Nephron (organoid): ENCODE measurements at regions not wholly inside any gene's neighbourhood (a gene's known extent, or its start where the extent isn't known, plus 50 kb on each side); places are given as distances from the start of the nearest gene placed in this dataset.

ENCODE experiments used
- H3K27ac Mint-ChIP-seq, 3 experiments: 2 replicates each; pipeline ENCODE4 v1.8.0; 2020; ENCODE audit warnings: mixed read lengths in 3 of 3, mild to moderate bottlenecking in 2 of 3, moderate library complexity in 1 of 3
- H3K27me3 Mint-ChIP-seq: 2 replicates; pipeline ENCODE4 v1.8.0; 2021; ENCODE audit warnings: low read depth, mild to moderate bottlenecking, moderate library complexity, mixed read lengths
- H3K36me3 Mint-ChIP-seq: 2 replicates; pipeline ENCODE4 v1.8.0; 2020; ENCODE audit warnings: low read depth, mixed read lengths
- H3K4me1 Mint-ChIP-seq: 2 replicates; pipeline ENCODE4 v1.8.0; 2020; ENCODE audit warnings: mixed read lengths
- H3K4me3 Mint-ChIP-seq, 3 experiments: 2 replicates each; pipeline ENCODE4 v1.8.0; 2020; ENCODE audit warnings: mild to moderate bottlenecking in 3 of 3, mixed read lengths in 3 of 3, moderate library complexity in 2 of 3
- H3K9me3 Mint-ChIP-seq: 2 replicates; pipeline ENCODE4 v1.8.0; 2020; ENCODE audit warnings: mixed read lengths
- TF ChIP-seq, protein P1 (sequence below), 3 experiments: fragments of 200-600 bp; sonication (generic); IDR thresholded peaks; one replicate each; pipeline ENCODE4 v1.5.0; 2021; ENCODE audit warnings: antibody characterized with exemption in 3 of 3; ENCODE audit not compliant: unreplicated experiment in 3 of 3

DNA sequence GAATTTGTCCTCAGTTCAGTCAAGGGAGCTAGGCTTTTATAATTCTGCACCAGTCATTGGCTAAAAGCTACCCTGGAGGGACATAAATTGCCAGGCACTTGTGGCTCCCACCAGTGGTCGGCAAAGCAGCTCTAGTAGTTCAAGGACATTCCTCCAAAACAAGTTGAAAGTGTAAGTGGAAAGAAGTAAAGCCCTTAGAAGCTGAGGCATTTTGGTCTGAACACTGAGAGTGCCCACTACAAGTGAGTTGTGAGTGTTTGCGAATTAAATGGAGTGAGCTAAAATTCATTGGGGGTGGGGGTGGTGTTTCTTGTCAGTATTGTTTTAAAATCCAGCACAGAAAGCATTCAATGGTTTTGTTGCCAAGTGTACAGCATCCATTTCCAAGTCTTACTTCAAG, 879.9 kb upstream of the CDH2 start:
- TF ChIP-seq, protein P1, sequence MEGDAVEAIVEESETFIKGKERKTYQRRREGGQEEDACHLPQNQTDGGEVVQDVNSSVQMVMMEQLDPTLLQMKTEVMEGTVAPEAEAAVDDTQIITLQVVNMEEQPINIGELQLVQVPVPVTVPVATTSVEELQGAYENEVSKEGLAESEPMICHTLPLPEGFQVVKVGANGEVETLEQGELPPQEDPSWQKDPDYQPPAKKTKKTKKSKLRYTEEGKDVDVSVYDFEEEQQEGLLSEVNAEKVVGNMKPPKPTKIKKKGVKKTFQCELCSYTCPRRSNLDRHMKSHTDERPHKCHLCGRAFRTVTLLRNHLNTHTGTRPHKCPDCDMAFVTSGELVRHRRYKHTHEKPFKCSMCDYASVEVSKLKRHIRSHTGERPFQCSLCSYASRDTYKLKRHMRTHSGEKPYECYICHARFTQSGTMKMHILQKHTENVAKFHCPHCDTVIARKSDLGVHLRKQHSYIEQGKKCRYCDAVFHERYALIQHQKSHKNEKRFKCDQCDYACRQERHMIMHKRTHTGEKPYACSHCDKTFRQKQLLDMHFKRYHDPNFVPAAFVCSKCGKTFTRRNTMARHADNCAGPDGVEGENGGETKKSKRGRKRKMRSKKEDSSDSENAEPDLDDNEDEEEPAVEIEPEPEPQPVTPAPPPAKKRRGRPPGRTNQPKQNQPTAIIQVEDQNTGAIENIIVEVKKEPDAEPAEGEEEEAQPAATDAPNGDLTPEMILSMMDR (IDR thresholded peaks at IDR 0.05; ENCODE audit: unreplicated experiment in 3 of 3), result no peak
- Mint-ChIP-seq H3K4me3 (no peak overlapping the region), H3K36me3 (no peaks in the 10 kb centered on the region), H3K4me1 (no peaks in the 10 kb centered on the region), H3K27ac (no peak overlapping the region), H3K9me3 (peaks cover 9% of the 10 kb centered on the region), H3K27me3 (no peaks in the 10 kb centered on the region)

DNA sequence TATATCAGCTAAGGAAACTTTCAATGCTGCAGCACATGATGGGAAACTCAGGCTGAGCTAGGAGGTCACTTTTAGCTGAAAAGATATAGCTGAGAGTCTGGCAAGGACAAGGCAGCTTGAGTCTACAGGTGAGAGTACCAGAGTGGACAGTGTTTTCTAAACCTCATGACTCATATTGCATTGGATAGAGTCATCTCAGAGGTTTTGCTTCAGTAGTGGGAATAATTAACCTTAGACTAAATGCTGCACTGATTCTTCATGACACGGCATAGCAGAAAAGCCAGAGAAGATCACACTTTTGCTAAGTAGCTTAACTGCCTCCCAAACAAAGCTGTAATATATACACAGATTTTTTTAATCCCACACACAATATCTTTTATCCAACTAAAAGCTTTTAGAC, 865.0 kb upstream of the CDH2 start:
- H3K4me1 Mint-ChIP-seq, result no peaks in the 10 kb centered on the region
- H3K36me3 Mint-ChIP-seq, result no peaks in the 10 kb centered on the region
- TF ChIP-seq, protein P1 (IDR thresholded peaks at IDR 0.05; ENCODE audit: unreplicated experiment in 3 of 3), result no peak
- H3K9me3 Mint-ChIP-seq, result peaks cover 14% of the 10 kb centered on the region
- H3K4me3 Mint-ChIP-seq, result no peak overlapping the region
- H3K27me3 Mint-ChIP-seq, result no peaks in the 10 kb centered on the region
- H3K27ac Mint-ChIP-seq, result no peak overlapping the region

DNA sequence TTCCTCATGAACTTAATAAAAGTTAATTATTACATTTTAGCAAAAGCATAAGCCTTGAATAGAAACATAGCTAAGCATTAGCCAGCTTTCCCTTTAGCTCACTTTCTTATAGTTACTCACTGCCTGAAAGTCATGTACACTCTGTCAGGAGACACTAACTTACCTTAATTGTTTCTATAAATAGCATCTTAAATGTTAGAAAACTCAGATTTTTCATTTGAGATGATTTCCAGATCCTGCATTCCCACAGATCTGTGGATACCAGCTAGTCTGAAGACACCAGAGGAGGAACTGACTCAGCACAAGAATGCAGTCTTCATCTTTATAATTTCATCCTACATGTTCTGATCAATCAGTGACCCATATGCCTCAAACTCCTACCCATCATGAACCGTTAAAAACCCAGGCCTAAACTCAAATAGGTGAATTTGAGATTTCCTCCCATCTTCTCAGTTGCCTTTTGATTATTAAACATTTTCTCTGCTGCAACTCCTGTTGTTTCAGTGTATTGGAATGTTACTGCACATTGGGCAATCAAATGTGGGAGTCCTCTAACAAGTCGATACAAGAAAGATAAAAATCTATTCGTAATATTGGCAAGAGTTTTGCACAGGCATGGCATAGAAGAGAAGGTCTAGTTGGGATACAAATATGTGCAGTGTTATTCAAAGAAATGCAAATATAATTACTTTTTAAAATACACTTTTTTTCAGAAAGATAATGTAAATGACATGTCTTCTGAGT, 857.4 kb upstream of the CDH2 start:
- no peak overlapping the region for H3K27ac Mint-ChIP-seq
- H3K4me1 Mint-ChIP-seq, result no peaks in the 10 kb centered on the region
- no peaks in the 10 kb centered on the region for H3K36me3 Mint-ChIP-seq
- no peaks in the 10 kb centered on the region for H3K27me3 Mint-ChIP-seq
- TF ChIP-seq, protein P1 (IDR thresholded peaks at IDR 0.05; ENCODE audit: unreplicated experiment in 3 of 3), result no peak
- peaks cover 1% of the 10 kb centered on the region for H3K9me3 Mint-ChIP-seq
- no peak overlapping the region for H3K4me3 Mint-ChIP-seq

DNA sequence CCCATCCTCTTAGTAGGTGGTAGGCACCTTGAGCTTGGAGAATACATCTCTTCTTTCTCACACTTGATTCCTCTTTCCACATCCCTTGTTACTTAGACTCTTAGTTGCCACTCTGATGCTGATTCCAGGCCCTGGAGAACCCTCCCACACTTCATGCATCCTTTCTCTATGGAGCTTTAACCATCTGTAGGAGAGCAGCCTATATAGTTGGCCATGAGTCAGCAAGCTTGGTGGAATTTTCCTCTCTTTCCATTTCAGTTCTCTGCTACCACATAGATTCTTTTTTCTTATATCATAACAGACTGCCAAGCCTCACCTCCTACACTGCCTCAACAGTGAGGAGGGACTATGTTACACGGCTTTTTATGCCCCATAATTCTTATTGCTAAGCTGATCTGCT, 851.6 kb upstream of the CDH2 start:
- H3K4me3 Mint-ChIP-seq, result no peak overlapping the region
- H3K27ac Mint-ChIP-seq, result no peak overlapping the region
- TF ChIP-seq, protein P1 (IDR thresholded peaks at IDR 0.05; ENCODE audit: unreplicated experiment in 3 of 3), result no peak
- no peaks in the 10 kb centered on the region for H3K36me3 Mint-ChIP-seq
- no peaks in the 10 kb centered on the region for H3K27me3 Mint-ChIP-seq
- H3K4me1 Mint-ChIP-seq, result no peaks in the 10 kb centered on the region
- no peaks in the 10 kb centered on the region for H3K9me3 Mint-ChIP-seq

DNA sequence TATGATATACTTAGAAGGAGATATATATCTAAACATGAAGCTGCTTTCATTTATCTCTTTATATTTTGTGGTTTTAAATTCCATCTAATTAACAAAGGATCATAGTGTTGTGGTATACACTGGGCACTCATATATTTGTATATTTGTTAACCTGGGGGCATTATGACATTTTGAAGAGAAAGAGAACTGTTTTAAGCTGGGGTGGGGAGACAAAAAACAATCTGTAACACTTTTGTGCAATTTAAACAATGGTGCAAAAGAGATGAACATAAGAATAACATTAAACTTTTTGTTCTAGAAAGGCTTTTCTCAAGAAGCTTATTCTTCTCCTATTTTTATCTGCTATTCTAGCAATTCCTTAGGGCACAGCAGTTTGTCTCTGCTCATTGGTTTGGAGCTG, 842.0 kb upstream of the CDH2 start:
- Mint-ChIP-seq H3K27ac (no peak overlapping the region), H3K9me3 (no peaks in the 10 kb centered on the region), H3K4me1 (no peaks in the 10 kb centered on the region), H3K27me3 (no peaks in the 10 kb centered on the region), H3K4me3 (no peak overlapping the region), H3K36me3 (no peaks in the 10 kb centered on the region)
- TF ChIP-seq, protein P1 (IDR thresholded peaks at IDR 0.05; ENCODE audit: unreplicated experiment in 3 of 3), result no peak

DNA sequence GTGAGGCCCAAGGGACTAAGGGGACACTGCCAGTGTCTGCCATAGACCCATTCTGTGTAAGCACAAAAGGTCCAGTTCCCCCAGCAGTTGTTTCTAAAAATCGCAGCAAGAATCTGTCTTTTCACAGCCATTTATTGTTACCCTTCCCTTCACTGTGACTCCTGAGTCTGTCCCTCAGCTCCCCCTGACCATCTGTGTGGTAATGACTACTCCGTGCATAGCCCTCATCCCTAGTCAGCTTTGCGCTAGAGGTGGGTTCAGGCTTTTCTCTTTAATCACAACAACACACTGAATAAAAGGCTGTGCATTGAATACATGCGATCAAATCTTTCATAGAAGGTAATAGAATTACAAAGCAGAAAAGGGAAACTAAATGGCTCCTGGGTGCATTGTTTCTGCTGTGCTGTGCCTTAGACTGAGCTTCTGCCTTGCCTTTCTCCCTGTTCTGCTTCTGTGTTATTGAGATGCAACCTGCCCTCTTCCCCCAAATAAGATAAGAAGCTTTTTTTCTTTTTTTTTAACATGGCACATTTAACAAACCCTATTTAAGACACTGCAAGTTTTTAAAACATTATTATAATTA, 836.0 kb upstream of the CDH2 start:
- Mint-ChIP-seq H3K36me3 (no peaks in the 10 kb centered on the region), H3K27ac (no peak overlapping the region), H3K27me3 (no peaks in the 10 kb centered on the region), H3K4me1 (no peaks in the 10 kb centered on the region), H3K9me3 (no peaks in the 10 kb centered on the region), H3K4me3 (no peak overlapping the region)
- TF ChIP-seq, protein P1 (IDR thresholded peaks at IDR 0.05; ENCODE audit: unreplicated experiment in 3 of 3), result no peak
